Keratinocyte (primary cell): ENCODE measurements at regions not wholly inside any gene's neighbourhood (a gene's known extent, or its start where the extent isn't known, plus 50 kb on each side); places are given as distances from the start of the nearest gene placed in this dataset.

ENCODE experiments used
- DNase-seq: peaks from one replicate; pipeline ENCODE4 v3.0.0-alpha.2; 2011; ENCODE audit warnings: low read depth, missing footprints, low spot score
- FAIRE-seq: peaks from 2 replicates; lab custom pipeline; 2011; peaks lifted over from hg19 to GRCh38; lab: Jason Lieb, UNC
- H2AFZ ChIP-seq: 2 replicates; pipeline ENCODE4 v1.6.0; 2012; ENCODE audit warnings: low read length, control low read depth, inconsistent platforms; ENCODE audit not compliant: control insufficient read depth
- H3K27ac ChIP-seq: 2 replicates; pipeline ENCODE4 v1.5.1; 2011; ENCODE audit warnings: low read length; ENCODE audit not compliant: control insufficient read depth, insufficient read depth
- H3K27me3 ChIP-seq: 3 replicates; pipeline ENCODE4 v1.6.0; 2011; ENCODE audit warnings: low read length; ENCODE audit not compliant: control insufficient read depth, insufficient read depth; ENCODE audit errors: extremely low read depth
- H3K36me3 ChIP-seq, 2 experiments: 2 replicates in 1 of 2; 3 replicates in 1 of 2; pipeline ENCODE4 v1.5.1; 2011; ENCODE audit warnings: low read length in 2 of 2, mild to moderate bottlenecking in 1 of 2; ENCODE audit not compliant: control insufficient read depth in 2 of 2, insufficient read depth in 2 of 2; ENCODE audit errors: extremely low read depth in 1 of 2
- H3K4me1 ChIP-seq: 3 replicates; pipeline ENCODE4 v1.5.1; 2011; ENCODE audit warnings: low read length; ENCODE audit not compliant: control insufficient read depth, insufficient read depth; ENCODE audit errors: extremely low read depth
- H3K4me2 ChIP-seq: 3 replicates; pipeline ENCODE4 v1.6.0; 2011; ENCODE audit warnings: low read depth, low read length; ENCODE audit not compliant: control insufficient read depth, insufficient read depth; ENCODE audit errors: extremely low read depth
- H3K4me3 ChIP-seq, 3 experiments: fragments of 200-600 bp in 1 of 3; sonication (generic) in 1 of 3; 2 replicates in 2 of 3; 3 replicates in 1 of 3; pipeline ENCODE4 v1.5.1; 2011 to 2016; ENCODE audit warnings: low read length in 3 of 3, mild to moderate bottlenecking in 3 of 3, control low read depth in 2 of 3, inconsistent platforms in 1 of 3, low read depth in 1 of 3, mixed read lengths in 1 of 3, mixed run types in 1 of 3, moderate library complexity in 1 of 3; ENCODE audit not compliant: control insufficient read depth in 2 of 3, insufficient read depth in 2 of 3; ENCODE audit errors: extremely low read depth in 1 of 3
- H3K79me2 ChIP-seq: 2 replicates; pipeline ENCODE4 v1.6.0; 2012; ENCODE audit warnings: low read length; ENCODE audit not compliant: control insufficient read depth, insufficient read depth
- H3K9ac ChIP-seq: 3 replicates; pipeline ENCODE4 v1.6.0; 2011; ENCODE audit warnings: low read length; ENCODE audit not compliant: control insufficient read depth, insufficient read depth; ENCODE audit errors: extremely low read depth
- H3K9me1 ChIP-seq: 3 replicates; pipeline ENCODE4 v1.6.0; 2011; ENCODE audit warnings: low read length; ENCODE audit not compliant: control insufficient read depth, insufficient read depth; ENCODE audit errors: extremely low read depth
- H3K9me3 ChIP-seq: 2 replicates; pipeline ENCODE4 v1.5.1; 2012; ENCODE audit warnings: low read depth, low read length; ENCODE audit not compliant: control insufficient read depth
- H4K20me1 ChIP-seq: 3 replicates; pipeline ENCODE4 v1.6.0; 2011; ENCODE audit warnings: low read length; ENCODE audit not compliant: control insufficient read depth, insufficient read depth; ENCODE audit errors: extremely low read depth
- EZH2 ChIP-seq: IDR thresholded peaks from one replicate; pipeline ENCODE4 v1.6.1; 2012; ENCODE audit warnings: inconsistent platforms, mild to moderate bottlenecking, low read length, moderate library complexity
- dilution Hi-C: fragments of 300-500 bp; cut with MboI; formaldehyde crosslinking; loops from one replicate; pipeline ENCODE4 v1.7.0; 2020; ENCODE audit warnings: low sequenced_read_pairs; ENCODE audit not compliant: extremely low pct_ligation_motif_present
- TF ChIP-seq, protein P1 (sequence below), 3 experiments: IDR thresholded peaks in 1 of 3; conservative IDR thresholded peaks in 1 of 3; optimal IDR thresholded peaks in 1 of 3; 2 replicates in 2 of 3; 3 replicates in 1 of 3; pipeline versions ENCODE3 to v1.5.1; 2011; ENCODE audit warnings: low read length in 3 of 3, mild to moderate bottlenecking in 3 of 3, moderate library complexity in 2 of 3, control low read depth in 1 of 3, inconsistent platforms in 1 of 3; ENCODE audit not compliant: insufficient read depth in 2 of 3; ENCODE audit errors: extremely low read depth in 1 of 3

DNA sequence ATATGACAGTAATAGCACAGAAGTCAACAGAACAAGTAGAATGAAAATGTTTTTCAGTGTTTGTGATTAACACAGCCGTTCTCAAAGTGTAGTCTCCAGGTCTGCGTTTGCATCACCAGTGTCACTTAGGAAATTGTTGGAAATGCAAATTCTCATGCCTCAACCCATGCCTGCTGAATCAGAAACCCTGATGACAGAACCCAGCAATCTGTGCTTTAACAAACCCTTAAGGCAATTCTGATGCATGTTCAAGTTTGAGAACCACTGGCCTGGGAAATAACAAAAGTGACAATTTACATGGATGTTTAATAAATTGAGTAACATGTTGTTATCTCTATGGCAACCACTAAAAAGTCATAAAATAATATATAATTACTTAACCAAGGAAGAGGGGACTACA is 103.1 kb upstream of the ATP11B start:
- Histone ChIP-seq H3K79me2 (no peaks in the 10 kb centered on the region), H3K27ac (no peak overlapping the region), H3K4me1 (peaks cover 12% of the 10 kb centered on the region), H3K27me3 (no peaks in the 10 kb centered on the region), H2AFZ (no peak overlapping the region), H3K9ac (no peak overlapping the region), H3K4me3 (no peak overlapping the region), H4K20me1 (no peaks in the 10 kb centered on the region), H3K9me1 (no peaks in the 10 kb centered on the region), H3K9me3 (no peaks in the 10 kb centered on the region), H3K4me2 (peak overlapping the region; percentile 43), H3K36me3 (no peaks in the 10 kb centered on the region)
- no peak for TF ChIP-seq EZH2
- TF ChIP-seq, protein P1, sequence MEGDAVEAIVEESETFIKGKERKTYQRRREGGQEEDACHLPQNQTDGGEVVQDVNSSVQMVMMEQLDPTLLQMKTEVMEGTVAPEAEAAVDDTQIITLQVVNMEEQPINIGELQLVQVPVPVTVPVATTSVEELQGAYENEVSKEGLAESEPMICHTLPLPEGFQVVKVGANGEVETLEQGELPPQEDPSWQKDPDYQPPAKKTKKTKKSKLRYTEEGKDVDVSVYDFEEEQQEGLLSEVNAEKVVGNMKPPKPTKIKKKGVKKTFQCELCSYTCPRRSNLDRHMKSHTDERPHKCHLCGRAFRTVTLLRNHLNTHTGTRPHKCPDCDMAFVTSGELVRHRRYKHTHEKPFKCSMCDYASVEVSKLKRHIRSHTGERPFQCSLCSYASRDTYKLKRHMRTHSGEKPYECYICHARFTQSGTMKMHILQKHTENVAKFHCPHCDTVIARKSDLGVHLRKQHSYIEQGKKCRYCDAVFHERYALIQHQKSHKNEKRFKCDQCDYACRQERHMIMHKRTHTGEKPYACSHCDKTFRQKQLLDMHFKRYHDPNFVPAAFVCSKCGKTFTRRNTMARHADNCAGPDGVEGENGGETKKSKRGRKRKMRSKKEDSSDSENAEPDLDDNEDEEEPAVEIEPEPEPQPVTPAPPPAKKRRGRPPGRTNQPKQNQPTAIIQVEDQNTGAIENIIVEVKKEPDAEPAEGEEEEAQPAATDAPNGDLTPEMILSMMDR (optimal IDR thresholded peaks at IDR 0.05 in 1 of 3, IDR thresholded peaks at IDR 0.05 in 1 of 3, conservative IDR thresholded peaks at IDR 0.05 in 1 of 3; ENCODE audit: extremely low read depth in 1 of 3, insufficient read depth in 2 of 3, low read length in 3 of 3) = no peak
- dilution Hi-C loops = no loop called here
- FAIRE-seq (no peak), DNase-seq (no peak)

DNA sequence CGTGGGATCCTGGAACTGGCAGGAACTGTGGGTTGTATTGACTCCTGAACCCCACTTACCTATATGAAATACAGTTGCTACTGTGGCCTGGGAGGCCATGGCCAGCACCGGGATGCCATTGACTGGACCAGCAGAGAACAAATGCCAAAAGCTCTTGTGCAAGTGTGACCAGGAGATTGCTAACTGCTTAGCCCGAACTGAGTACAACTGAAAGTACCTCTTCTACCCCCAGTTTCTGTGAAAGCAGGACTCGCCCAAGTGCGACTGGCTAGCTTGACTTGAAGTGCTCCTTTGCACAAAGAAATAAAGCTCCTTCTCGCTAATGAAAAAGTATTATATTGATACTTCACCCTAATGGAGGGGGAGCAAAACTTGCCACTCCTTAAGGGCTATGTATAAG is 101.3 kb upstream of the ATP11B start:
- no peaks in the 10 kb centered on the region for H3K36me3 ChIP-seq
- no peaks in the 10 kb centered on the region for H3K79me2 ChIP-seq
- no peaks in the 10 kb centered on the region for H3K9me1 ChIP-seq
- no peaks in the 10 kb centered on the region for H3K27me3 ChIP-seq
- no peak overlapping the region for H3K4me3 ChIP-seq
- H3K4me1 ChIP-seq = peaks cover 12% of the 10 kb centered on the region
- DNase-seq = no peak
- H3K27ac ChIP-seq = no peak overlapping the region
- H3K9me3 ChIP-seq = no peaks in the 10 kb centered on the region
- H4K20me1 ChIP-seq = no peaks in the 10 kb centered on the region
- FAIRE-seq = no peak
- dilution Hi-C loops = no loop called here
- TF ChIP-seq, protein P1 (optimal IDR thresholded peaks at IDR 0.05 in 1 of 3, IDR thresholded peaks at IDR 0.05 in 1 of 3, conservative IDR thresholded peaks at IDR 0.05 in 1 of 3; ENCODE audit: extremely low read depth in 1 of 3, insufficient read depth in 2 of 3, low read length in 3 of 3) = no peak
- no peak for TF ChIP-seq EZH2
- H2AFZ ChIP-seq = no peak overlapping the region
- H3K4me2 ChIP-seq = no peak overlapping the region
- no peak overlapping the region for H3K9ac ChIP-seq
